SJSA1 (cell line): ENCODE measurements at regions not wholly inside any gene's neighbourhood (a gene's known extent, or its start where the extent isn't known, plus 50 kb on each side); places are given as distances from the start of the nearest gene placed in this dataset.

Source experiments
- DNase-seq, 2 experiments: peaks; one replicate each; pipeline ENCODE4 v3.0.0-alpha.2; 2015 to 2020; ENCODE audit warnings: low spot score in 2 of 2, low read depth in 1 of 2
- H3K27ac ChIP-seq: fragments of 250-450 bp; sonication (Bioruptor Pico); 2 replicates; pipeline ENCODE4 v1.5.1; 2020; ENCODE audit warnings: mild to moderate bottlenecking, moderate library complexity
- H3K27me3 ChIP-seq: fragments of 250-450 bp; sonication (Bioruptor Pico); replicated peaks from 2 replicates; pipeline ENCODE4 v1.5.1; 2020; ENCODE audit warnings: mild to moderate bottlenecking, moderate library complexity
- H3K36me3 ChIP-seq: fragments of 250-450 bp; sonication (Bioruptor Pico); 2 replicates; pipeline ENCODE4 v1.5.1; 2020; ENCODE audit warnings: mild to moderate bottlenecking
- H3K4me1 ChIP-seq: fragments of 250-450 bp; sonication (Bioruptor Pico); replicated peaks from 2 replicates; pipeline ENCODE4 v1.6.1; 2021; ENCODE audit warnings: mild to moderate bottlenecking
- H3K4me3 ChIP-seq: fragments of 250-450 bp; sonication (Bioruptor Pico); 2 replicates; pipeline ENCODE4 v1.5.1; 2020; ENCODE audit warnings: mild to moderate bottlenecking
- H3K9me3 ChIP-seq: fragments of 250-450 bp; sonication (Bioruptor Pico); replicated peaks from 2 replicates; pipeline ENCODE4 v1.5.1; 2020; ENCODE audit warnings: mild to moderate bottlenecking

DNA sequence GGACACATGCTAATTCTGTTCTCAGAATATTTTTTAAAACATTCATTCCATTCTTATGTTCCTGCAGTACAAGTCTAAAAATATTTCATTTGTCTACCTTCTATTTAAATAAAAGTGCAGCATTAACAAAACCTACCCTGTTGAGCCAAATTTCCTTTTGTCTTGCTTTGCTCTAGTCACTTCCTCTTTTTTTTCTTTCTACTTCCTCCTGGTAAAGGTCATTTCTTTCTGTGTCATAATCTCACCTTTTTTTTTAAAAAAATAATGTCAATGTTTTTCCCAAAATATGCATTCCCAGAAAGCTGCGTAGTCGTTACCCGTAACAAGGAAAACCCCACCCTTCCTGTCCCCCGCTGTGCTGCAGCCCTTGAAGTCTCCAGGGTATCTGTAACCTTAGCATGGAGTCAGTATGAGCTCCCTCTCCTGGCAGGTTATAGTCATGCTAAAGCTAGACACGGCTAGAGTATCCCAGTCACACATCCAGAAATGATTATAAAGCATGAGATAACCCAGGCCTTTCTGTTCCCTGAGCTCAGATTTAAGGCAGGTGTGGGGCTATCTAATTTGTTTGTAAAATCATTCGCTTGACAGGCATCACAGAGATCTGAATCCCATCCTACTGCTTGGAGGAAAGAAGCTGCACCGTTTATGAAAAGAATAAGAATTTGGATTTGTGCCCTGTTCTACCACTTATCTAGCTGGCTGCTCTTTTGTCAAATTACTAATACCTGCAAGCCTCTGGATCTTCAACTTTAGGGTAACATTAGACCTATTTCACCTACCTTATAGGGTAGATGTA is 51.1 kb upstream of the EED start:
- Histone ChIP-seq H3K27ac (peak overlapping the region; percentile 35), H3K4me1 (peaks cover 7% of the 10 kb centered on the region), H3K27me3 (no peaks in the 10 kb centered on the region), H3K36me3 (no peaks in the 10 kb centered on the region), H3K4me3 (no peak overlapping the region), H3K9me3 (no peaks in the 10 kb centered on the region)
- peak; percentile 62 to 75 for DNase-seq

GRCh38 chr11:86192519-86193257 is 51.9 kb upstream of the EED start:
- Histone ChIP-seq H3K4me1 (peaks cover 7% of the 10 kb centered on the region), H3K4me3 (no peak overlapping the region), H3K9me3 (no peaks in the 10 kb centered on the region), H3K27me3 (no peaks in the 10 kb centered on the region), H3K36me3 (no peaks in the 10 kb centered on the region), H3K27ac (peak overlapping the region; percentile 35)
- DNase-seq, result no peak

GRCh38 chr11:86191874-86192273 is 52.7 kb upstream of the EED start:
- Histone ChIP-seq H3K9me3 (no peaks in the 10 kb centered on the region), H3K27me3 (no peaks in the 10 kb centered on the region), H3K36me3 (no peaks in the 10 kb centered on the region), H3K4me3 (no peak overlapping the region), H3K4me1 (peaks cover 7% of the 10 kb centered on the region), H3K27ac (no peak overlapping the region)
- DNase-seq, result no peak

DNA sequence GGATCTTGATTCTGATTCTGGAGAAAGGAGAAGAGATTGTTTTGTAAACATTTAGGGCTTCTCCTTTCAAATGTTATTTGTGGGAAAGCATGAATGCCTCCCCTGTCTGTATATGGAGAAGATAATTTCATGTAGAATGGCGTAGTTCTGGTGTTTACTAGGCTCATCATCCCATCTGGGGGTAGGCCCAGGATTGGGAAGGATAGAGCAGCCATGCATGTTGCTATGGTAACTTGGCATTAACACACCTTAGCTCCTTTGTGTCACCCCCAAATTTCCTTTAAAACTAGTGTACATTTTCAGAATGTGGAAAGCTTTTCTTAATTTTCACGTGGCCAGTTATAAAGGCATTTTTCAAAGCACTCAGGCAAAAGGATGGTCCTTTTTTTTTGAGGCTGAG is 57.5 kb upstream of the EED start:
- H3K9me3 ChIP-seq, result no peaks in the 10 kb centered on the region
- no peak overlapping the region for H3K4me3 ChIP-seq
- H3K36me3 ChIP-seq, result no peaks in the 10 kb centered on the region
- no peaks in the 10 kb centered on the region for H3K27me3 ChIP-seq
- DNase-seq, result no peak
- peaks cover 6% of the 10 kb centered on the region; the same call in 1 of the 2 replicates for H3K4me1 ChIP-seq
- H3K27ac ChIP-seq, result no peak overlapping the region

DNA sequence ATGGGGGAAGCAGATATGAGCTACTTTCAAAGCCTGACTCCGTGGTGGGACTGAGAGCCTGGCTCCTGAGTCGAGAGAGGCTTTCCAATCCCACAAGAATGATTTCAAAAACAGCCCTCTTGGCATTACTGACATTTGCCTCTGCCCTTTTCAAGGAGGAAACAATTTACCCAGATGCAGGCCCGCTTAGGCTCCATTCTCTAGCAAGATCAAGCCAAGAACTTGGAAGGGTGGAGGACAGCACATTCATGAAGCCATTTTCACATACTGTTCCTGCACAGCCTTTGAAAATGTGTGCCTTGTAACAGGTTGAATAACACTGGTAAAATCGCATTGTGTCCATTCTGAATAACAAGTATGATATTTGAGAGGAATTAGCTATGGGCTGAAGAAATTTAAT is 58.2 kb upstream of the EED start:
- Histone ChIP-seq H3K36me3 (no peaks in the 10 kb centered on the region), H3K27me3 (no peaks in the 10 kb centered on the region), H3K4me3 (no peak overlapping the region), H3K9me3 (no peaks in the 10 kb centered on the region), H3K4me1 (peaks cover 6% of the 10 kb centered on the region; the same call in 1 of the 2 replicates), H3K27ac (no peak overlapping the region)
- DNase-seq, result no peak

DNA sequence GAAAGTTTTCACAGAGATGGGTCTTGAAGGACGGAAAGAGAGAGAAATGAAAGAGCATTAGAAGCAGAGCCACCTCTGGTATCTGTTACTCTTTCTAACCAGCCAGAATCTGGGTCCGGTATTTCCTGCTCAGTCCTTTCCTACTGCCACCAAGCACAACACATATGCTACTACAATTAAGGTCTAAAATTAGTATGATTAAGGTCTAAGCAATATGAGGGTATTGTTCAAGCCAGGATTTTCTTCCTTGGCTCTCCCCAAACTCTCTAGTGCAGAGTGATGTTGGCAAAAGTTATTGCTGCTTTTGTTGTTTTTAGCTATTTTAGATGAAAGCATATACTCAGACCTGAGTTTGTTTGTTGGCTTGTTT is 59.2 kb upstream of the EED start:
- Histone ChIP-seq H3K27ac (no peak overlapping the region), H3K36me3 (no peaks in the 10 kb centered on the region), H3K9me3 (no peaks in the 10 kb centered on the region), H3K27me3 (no peaks in the 10 kb centered on the region), H3K4me3 (no peak overlapping the region), H3K4me1 (peaks cover 6% of the 10 kb centered on the region; the same call in 1 of the 2 replicates)
- DNase-seq, result no peak

DNA sequence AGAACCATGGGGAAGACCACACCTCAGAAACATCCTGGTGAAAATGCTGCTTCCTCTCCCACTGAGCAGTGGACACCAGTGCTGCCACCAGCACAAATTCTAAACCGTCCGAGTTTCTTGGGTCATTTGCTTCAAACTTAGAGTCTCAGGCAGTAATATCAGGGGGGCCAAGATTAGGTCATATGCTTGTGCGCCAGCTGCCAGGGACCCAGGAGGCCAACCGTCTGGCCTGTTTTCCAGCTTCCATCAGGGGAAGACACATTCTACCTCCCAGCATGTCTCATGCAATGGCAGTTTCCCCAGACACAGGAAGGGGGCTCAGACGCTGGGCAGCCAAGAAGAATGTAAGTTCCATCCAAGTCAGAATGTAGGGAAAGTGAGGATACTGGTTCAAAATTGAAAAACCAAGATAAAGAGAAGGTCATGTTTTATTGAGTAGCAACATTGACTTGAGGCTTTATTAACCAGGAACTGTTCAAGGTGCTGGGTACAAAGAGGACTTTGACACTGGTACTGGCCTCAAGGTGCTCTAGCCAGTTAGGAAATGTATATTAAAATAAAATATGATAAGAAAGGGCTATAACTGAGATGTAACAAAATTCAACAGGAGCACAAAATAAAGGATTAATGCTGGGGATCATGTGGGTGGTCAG is 59.7 kb upstream of the EED start:
- H3K27ac ChIP-seq, result no peak overlapping the region
- H3K4me1 ChIP-seq, result peaks cover 6% of the 10 kb centered on the region; the same call in 1 of the 2 replicates
- H3K4me3 ChIP-seq, result no peak overlapping the region
- no peaks in the 10 kb centered on the region for H3K36me3 ChIP-seq
- H3K27me3 ChIP-seq, result no peaks in the 10 kb centered on the region
- DNase-seq, result no peak
- no peaks in the 10 kb centered on the region for H3K9me3 ChIP-seq

DNA sequence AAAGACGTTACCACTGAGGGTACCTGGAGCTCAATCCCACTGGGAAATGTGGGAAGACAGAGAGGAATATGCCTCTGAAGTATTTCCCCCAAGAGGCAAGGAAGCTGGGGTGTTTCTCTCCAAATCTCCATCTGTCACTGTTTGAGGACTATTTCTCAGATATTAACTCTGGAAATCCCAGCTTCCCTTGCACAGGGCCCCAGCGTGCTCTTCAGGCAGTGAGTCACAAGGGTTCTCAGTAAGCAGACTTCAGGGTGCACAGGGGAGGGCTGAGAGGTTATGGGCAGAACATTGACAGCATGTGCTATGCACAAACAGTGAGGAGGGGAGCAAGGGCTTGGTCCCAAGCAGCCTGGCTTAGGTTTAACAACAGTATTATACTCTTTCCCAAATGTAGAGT is 60.9 kb upstream of the EED start:
- Histone ChIP-seq H3K27ac (no peak overlapping the region), H3K9me3 (no peaks in the 10 kb centered on the region), H3K4me1 (peaks cover 6% of the 10 kb centered on the region; the same call in 1 of the 2 replicates), H3K27me3 (no peaks in the 10 kb centered on the region), H3K4me3 (no peak overlapping the region), H3K36me3 (no peaks in the 10 kb centered on the region)
- no peak for DNase-seq

DNA sequence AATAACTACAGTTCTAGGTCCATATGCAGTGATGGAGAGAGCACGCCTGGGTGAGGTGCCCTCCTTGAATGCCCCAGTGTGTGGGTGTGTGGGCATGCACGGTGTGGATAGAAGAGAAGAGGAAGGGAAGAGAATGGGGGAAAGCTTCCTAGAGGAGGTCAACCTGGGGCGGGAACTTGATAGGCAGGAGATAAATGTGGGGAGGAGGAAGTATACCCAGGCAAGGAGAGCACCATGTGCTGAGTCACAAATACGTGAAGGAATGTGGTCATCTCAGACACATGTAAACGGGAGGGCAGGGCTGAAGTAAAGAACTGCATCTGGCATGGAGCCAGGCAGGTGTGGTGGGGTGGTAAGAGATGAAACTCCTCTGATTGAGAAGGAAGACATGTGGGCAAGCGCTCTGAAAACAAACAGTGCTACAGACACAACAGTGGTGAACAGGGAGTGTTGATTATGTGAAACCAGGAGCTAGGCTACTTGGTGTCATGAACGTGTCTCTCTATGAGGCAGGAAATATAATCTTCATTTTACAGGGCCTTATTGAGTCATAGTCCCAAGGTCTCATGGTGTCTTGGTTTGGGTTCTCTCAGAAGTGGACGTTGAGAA is 61.5 kb upstream of the EED start:
- Histone ChIP-seq H3K36me3 (no peaks in the 10 kb centered on the region), H3K27ac (no peak overlapping the region), H3K4me3 (no peak overlapping the region), H3K4me1 (peaks cover 6% of the 10 kb centered on the region; the same call in 1 of the 2 replicates), H3K27me3 (no peaks in the 10 kb centered on the region), H3K9me3 (no peaks in the 10 kb centered on the region)
- no peak for DNase-seq

GRCh38 chr11:86181379-86181778 is 63.2 kb upstream of the EED start:
- H3K4me1 ChIP-seq, result peaks cover 6% of the 10 kb centered on the region; the same call in 1 of the 2 replicates
- H3K27ac ChIP-seq, result no peak overlapping the region
- no peaks in the 10 kb centered on the region for H3K36me3 ChIP-seq
- no peak for DNase-seq
- no peaks in the 10 kb centered on the region for H3K9me3 ChIP-seq
- no peaks in the 10 kb centered on the region for H3K27me3 ChIP-seq
- no peak overlapping the region for H3K4me3 ChIP-seq

GRCh38 chr11:86180851-86181250 is 63.7 kb upstream of the EED start:
- H3K4me1 ChIP-seq, result peaks cover 6% of the 10 kb centered on the region; the same call in 1 of the 2 replicates
- no peaks in the 10 kb centered on the region for H3K36me3 ChIP-seq
- no peak overlapping the region for H3K4me3 ChIP-seq
- no peak overlapping the region for H3K27ac ChIP-seq
- H3K27me3 ChIP-seq, result no peaks in the 10 kb centered on the region
- no peak for DNase-seq
- no peaks in the 10 kb centered on the region for H3K9me3 ChIP-seq

- Histone ChIP-seq H3K9me3 (no peaks in the 10 kb centered on the region), H3K4me3 (no peak overlapping the region), H3K27me3 (no peaks in the 10 kb centered on the region), H3K4me1 (peaks cover 6% of the 10 kb centered on the region), H3K36me3 (no peaks in the 10 kb centered on the region), H3K27ac (no peak overlapping the region)
- DNase-seq, result no peak
These were observed 64.1 kb upstream of the EED start for GRCh38 chr11:86180423-86180822.

- Histone ChIP-seq H3K27me3 (no peaks in the 10 kb centered on the region), H3K4me3 (no peak overlapping the region)
- no peak for DNase-seq
These were observed 64.9 kb upstream of the EED start for GRCh38 chr11:86179646-86180064.

More at GRCh38 chr11:86179646-86180064, 64.9 kb upstream of the EED start:
- no peak overlapping the region for H3K27ac ChIP-seq
- H3K9me3 ChIP-seq, result no peaks in the 10 kb centered on the region
- H3K4me1 ChIP-seq, result peaks cover 14% of the 10 kb centered on the region
- no peaks in the 10 kb centered on the region for H3K36me3 ChIP-seq
